Left cardiac atrium (tissue), 4 donors: ENCODE measurements at regions not wholly inside any gene's neighbourhood (a gene's known extent, or its start where the extent isn't known, plus 50 kb on each side); places are given as distances from the start of the nearest gene placed in this dataset.
A peak's percentile ranks its signal among the peaks of the same experiment; 100 is the strongest.
"Not testable (repeated sequence)": the region's sequence is repeated elsewhere in the genome, so short reads cannot be mapped to it uniquely, and the experiment has no call there.

Source experiments
- ATAC-seq, 2 donors: fragments of 200-7000 bp; cut with Tn5 transposase; one replicate each; pipeline ENCODE4 v1.9.1; 2020; ENCODE audit warnings: mild to moderate bottlenecking in 2 of 2, moderate library complexity in 2 of 2
- DNase-seq: peaks from one replicate; pipeline ENCODE4 v3.0.0-alpha.2; 2020
- intact Hi-C, 2 donors: fragments of 100-400 bp; cut with DNase I; formaldehyde crosslinking; loops; one replicate each; pipeline versions ENCODE4 v1.14.1 to v1.15.1; 2022 to 2023
- donor health status: DM: no; HTN: yes; CAD: no.
- donor health status: DM: no; HTN: yes; CAD: no; lungs with severe emphysema.
- donor health status: DM: yes; HTN: yes; CAD: no.
- donor health status: Dilated cardiomyopathy.

DNA sequence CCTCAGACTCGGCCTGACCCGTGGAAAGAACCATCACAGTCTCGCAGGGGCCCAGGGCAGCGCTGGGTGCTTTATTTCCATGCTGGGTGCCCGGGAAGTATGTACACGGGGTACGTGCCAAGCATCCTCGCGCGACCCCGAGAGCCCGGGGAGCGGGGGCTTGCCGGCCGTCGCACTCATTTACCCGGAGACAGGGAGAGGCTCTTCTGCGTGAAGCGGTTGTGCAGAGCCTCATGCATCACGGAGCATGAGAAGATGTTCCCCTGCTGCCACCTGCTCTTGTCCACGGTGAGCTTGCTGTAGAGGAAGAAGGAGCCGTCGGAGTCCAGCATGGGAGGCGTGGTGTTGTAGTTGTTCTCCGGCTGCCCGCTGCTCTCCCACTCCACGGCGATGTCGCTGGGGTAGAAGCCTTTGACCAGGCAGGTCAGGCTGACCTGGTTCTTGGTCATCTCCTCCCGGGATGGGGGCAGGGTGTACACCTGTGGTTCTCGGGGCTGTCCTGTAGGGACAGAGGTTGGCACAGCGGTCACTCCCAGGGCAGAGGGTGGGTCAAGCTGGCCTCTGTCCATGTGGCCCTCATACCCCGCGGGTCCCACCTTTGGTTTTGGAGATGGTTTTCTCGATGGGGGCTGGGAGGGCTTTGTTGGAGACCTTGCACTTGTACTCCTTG lies 242.8 kb downstream of the TMEM121 start:
- DNase-seq, intact Hi-C loops, ATAC-seq: not testable (repeated sequence)

DNA sequence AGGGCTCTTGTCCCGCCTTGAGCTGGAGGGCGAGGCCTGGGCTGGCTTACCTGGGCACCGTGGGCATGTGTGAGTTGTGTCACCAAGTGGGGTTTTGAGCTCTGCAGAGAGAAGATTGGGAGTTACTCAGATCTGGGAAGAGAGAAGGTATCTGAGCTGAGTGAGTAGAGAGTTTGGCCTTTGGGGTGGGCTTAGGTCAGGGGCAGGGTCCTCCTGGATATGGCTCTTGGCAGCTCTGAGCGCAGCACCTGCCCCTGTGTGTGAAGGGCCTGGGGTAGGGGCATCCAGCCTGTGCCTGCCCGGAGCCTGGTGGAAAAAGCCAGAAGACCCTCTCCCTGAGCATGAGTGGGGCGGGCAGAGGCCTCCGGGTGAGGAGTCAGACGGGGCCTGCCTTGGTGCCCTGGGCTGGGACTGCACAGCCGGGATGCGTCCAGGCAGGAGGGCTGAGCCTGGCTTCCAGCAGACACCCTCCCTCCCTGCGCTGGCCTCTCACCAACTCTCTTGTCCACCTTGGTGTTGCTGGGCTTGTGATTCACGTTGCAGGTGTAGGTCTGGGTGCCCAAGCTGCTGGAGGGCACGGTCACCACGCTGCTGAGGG lies 244.3 kb downstream of the TMEM121 start:
- intact Hi-C loops, DNase-seq, ATAC-seq: not testable (repeated sequence)

GRCh38 chr14:105771261-105772226 lies 245.2 kb downstream of the TMEM121 start:
- DNase-seq, intact Hi-C loops: not testable (repeated sequence)
- ATAC-seq: peak; percentile 21 to 44

GRCh38 chr14:105772710-105773250 lies 246.4 kb downstream of the TMEM121 start:
- DNase-seq, intact Hi-C loops: not testable (repeated sequence)
- ATAC-seq: peak in 1 of 2 donors; percentile 79

DNA sequence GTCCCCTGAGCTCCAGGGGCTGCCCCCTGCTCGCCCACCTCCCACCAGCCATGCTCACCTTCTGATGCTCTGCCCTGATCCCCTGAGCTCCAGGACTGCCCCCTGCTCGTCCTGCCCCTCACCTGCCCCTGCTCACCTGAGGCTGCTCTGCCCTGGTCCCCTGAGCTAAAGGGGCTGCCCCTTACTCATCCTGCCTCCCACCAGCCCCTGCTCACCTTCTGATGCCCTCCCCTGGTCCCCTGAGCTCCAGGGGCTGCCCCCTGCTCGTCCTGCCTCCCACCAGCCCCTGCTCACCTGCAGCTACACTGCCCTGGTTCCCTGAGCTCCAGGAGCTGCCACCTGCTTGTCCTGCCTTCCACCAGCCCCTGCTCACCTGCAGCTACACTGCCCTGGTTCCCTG lies 247.2 kb downstream of the TMEM121 start:
- ATAC-seq (no peak), DNase-seq (no peak)
- intact Hi-C loops: no loop called here

DNA sequence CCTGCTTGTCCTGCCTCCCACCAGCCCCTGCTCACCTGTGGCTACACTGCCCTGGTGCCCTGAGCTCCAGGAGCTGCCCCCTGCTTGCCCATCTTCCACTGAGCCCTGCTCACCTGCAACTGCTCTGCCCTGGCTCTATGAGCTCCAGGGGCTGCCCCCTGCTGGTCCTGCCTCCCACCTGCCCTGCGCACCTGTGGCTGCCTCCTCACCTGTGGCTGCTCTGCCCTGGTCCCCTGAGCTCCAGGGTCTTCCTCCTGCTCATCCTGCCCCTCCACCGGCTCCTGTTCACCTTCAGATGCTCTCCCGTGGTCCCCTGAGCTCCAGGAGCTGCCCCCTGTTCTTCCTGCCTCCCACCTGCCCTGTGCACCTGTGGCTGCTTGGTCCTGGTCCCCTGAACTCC lies 247.6 kb downstream of the TMEM121 start:
- intact Hi-C loops: no loop called here
- DNase-seq (no peak), ATAC-seq (no peak)

GRCh38 chr14:105774585-105775348 lies 248.4 kb downstream of the TMEM121 start:
- DNase-seq, intact Hi-C loops: not testable (repeated sequence)
- ATAC-seq: peak in 1 of 2 donors; percentile 61

GRCh38 chr14:105775349-105775923 lies 249.1 kb downstream of the TMEM121 start:
- DNase-seq, intact Hi-C loops, ATAC-seq: not testable (repeated sequence)

GRCh38 chr14:105776112-105776511 lies 249.7 kb downstream of the TMEM121 start:
- intact Hi-C loops, DNase-seq, ATAC-seq: not testable (repeated sequence)

DNA sequence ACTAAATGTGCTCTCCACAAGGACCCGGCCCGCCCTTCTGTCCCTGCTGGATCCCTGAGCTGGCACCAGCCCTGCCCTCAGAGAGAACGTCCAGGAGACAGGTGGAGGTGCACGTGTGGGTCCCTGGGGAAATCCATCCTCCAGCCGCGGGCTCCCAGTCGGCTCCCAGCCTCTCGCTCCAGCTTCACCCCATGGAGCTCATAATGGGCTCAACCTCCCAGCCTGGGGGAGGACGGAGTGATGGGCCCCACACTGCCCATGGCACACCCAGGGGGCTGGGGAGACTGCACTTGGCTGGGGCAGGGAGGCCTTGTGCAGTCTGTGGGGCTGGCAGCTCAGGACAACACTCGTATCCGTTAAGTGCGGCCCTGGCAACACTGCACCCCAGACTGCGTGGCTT lies 250.5 kb downstream of the TMEM121 start:
- ATAC-seq (no peak), DNase-seq (no peak)
- intact Hi-C loops: no loop called here

DNA sequence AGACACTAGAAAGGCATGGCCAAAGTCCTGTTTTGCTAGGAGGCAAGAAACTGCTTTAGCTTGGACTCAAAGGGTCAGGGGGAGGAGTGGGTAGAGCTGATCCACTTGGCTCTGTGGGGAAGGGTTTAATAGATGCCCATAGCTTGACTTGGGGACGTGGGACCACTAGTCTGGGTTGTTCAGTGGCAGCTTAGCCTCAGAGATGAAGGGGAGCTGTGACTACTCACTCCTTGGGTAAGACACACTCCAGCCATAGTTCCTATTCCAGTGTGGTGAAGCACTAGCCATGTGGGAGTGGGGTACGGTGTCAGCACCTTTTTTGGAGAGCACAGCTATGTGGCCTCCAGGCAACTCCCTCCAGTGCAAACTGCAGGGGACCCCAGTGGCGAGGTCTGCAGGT lies 257.3 kb downstream of the TMEM121 start:
- DNase-seq (no peak), ATAC-seq (no peak)
- intact Hi-C loops: no loop called here

DNA sequence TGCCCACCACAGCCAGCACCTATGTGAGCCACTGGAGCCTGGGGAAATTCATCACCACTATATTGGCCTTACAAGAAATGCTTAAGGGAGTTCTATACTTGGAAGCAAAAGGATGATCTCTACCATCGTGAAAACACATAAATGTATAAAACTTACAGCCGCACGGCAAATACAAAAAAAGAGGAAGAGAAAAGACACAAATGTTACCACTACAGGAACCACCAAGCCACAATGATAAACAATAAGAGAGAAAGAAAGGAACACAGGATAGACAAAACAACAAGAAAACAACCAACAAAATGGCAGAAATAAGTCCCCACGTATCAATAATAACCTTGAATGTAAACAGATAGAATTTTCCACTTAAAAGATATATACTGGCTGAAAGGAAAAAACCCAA lies 267.5 kb downstream of the TMEM121 start:
- ATAC-seq: no peak
- no peak for DNase-seq
- intact Hi-C loops: no loop called here

DNA sequence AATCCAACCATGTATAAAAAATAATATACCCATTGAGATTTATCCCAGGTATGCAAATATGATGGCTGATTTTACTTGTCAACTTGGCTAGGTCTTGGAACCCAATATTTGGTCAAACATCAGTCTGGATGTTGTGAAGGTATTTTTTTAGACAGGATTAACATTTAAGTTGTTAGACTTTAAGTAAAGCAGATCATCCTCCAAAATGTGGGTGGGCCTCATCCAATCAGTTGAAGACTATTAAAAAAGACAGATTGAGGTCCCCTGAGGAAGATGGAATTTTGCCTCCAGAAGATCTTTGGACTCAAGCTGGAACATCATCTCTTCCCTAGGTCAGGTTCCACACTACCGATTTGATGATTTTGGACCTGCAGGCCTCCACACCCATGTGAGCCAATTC lies 271.2 kb downstream of the TMEM121 start:
- ATAC-seq (no peak), DNase-seq (no peak)
- intact Hi-C loops: no loop called here

DNA sequence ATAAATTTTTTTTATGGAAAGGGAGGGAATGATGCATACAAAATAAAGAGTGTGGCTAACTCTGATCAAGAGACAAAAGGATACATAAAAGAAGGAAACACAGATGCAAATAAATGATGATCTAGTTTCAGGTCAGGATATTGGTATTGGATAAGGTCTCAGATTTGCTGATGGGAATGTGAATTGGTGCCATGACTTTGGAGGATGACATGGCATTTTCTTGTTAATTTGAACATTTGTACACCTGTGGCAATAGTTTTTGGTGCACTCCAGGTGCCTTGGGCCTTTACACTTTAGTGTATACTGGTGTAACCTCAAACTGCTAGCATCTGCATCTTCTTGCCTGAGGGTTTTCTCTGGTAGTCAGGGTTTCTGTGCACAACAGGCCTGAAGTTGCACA lies 279.3 kb downstream of the TMEM121 start:
- ATAC-seq (no peak), DNase-seq (no peak)
- intact Hi-C loops: no loop called here

GRCh38 chr14:105806568-105806967 lies 280.2 kb downstream of the TMEM121 start:
- intact Hi-C loops: no loop called here
- no peak for ATAC-seq
- DNase-seq: no peak

DNA sequence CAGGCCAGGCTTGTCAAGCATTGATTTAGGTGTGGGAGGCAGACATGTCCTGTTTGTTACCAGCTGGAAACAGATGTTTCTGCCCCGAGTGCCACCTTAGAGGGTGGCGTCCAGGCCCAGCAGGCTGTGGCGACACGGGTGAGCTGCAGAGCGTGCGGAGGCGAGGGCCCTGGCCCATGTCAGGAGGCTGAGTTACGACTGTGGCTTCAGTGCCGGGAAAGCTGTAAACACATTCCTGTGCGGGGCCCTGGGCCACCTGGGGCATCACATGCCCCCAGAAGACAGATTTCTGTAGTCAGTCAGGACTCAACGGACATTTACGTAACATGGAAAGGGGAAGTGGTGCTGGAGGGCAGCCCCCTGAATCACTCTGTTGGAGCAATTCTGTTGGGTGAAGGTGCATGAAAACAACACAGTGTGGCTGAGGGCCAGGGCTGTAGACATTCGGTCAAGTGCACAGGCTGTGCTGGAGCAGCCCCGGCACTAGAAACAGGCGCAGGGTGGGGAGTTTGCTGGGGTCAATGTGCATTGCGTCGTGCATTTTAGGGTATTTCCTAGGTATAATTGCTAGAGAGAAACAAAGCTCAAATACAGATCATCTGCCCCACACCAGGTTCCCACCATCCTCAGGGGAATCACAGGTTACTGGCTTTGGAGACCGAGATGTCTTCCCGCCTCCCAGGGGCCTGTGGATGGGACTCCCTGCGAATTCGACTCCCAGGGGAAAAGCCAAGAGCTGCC lies 291.8 kb downstream of the TMEM121 start:
- intact Hi-C loops: no loop called here
- ATAC-seq (no peak), DNase-seq (no peak)

DNA sequence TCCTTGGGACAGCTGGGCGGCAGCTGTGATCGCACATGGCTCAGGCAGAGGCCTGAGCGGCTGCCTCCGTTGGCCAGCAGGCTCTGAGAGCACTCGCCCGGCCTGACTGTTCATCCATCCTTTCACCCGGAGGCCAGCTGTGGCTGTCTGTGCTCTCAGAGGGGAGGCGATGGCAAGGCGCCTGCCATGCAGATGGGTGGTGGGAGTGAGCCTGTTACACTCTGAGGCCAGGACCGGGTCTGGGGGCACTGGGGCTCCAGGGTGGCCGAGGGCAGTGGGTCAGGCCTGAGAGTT lies 292.3 kb downstream of the TMEM121 start:
- no peak for ATAC-seq
- no peak for DNase-seq
- intact Hi-C loops: no loop called here

GRCh38 chr14:105830171-105830570 lies 303.8 kb downstream of the TMEM121 start:
- ATAC-seq (no peak), DNase-seq (peak; percentile 16)
- intact Hi-C loops: no loop called here
